ENCODE measurements at regions not wholly inside any gene's neighbourhood (a gene's known extent, or its start where the extent isn't known, plus 50 kb on each side); places are given as distances from the start of the nearest gene placed in this dataset.

DNA sequence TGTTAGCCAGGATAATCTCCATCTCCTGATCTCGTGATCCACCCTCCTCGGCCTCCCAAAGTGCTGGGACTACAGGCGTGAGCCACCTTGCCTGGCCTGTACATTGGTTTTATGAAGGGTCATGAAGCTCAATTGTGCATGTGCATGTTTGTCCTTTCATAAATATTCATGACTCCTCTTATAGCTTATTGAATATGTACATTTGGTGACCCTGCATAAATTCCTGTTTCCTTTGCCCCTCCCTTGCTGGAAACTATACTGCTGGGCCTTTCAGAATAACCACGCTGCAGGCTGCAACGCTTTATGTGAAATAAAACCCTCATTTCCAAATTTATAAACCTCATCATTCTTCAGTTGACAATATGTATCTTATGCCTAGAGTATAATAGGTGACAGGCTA, 978.0 kb upstream of the LCORL start:
- ChIA-PET CTCF (no interaction called here), POLR2A (no interaction called here)

DNA sequence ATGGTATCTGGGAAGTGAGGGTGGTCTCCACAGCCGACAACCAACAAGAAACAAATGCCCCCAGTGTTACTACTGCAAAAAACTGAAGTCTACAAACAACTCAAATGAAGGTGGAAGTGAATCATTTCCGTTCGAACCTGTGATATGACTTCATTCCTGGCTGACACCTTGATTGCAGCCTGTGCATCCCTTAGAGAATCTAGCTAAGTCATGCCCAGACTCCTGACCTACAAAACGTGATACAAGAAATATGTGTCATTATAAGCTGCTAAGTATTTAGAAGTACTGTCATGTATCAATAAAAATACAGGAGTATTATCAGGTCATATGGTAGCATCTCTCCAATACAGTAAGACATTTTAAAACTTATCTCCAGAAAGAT, 959.7 kb upstream of the LCORL start:
- no peak overlapping the region for H3K4me3 ChIP-seq (ENCODE audit: low read depth, low read length)
- TF ChIP-seq, protein P1, sequence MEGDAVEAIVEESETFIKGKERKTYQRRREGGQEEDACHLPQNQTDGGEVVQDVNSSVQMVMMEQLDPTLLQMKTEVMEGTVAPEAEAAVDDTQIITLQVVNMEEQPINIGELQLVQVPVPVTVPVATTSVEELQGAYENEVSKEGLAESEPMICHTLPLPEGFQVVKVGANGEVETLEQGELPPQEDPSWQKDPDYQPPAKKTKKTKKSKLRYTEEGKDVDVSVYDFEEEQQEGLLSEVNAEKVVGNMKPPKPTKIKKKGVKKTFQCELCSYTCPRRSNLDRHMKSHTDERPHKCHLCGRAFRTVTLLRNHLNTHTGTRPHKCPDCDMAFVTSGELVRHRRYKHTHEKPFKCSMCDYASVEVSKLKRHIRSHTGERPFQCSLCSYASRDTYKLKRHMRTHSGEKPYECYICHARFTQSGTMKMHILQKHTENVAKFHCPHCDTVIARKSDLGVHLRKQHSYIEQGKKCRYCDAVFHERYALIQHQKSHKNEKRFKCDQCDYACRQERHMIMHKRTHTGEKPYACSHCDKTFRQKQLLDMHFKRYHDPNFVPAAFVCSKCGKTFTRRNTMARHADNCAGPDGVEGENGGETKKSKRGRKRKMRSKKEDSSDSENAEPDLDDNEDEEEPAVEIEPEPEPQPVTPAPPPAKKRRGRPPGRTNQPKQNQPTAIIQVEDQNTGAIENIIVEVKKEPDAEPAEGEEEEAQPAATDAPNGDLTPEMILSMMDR (IDR thresholded peaks at IDR 0.05; ENCODE audit: insufficient read depth, low read length, missing control alignments): no peak
- DNase-seq (ENCODE audit: low read depth, low spot score): no peak
- ChIA-PET CTCF (no interaction called here), POLR2A (no interaction called here)

More for the DNA sequence above, 978.0 kb upstream of the LCORL start:
- no peak for DNase-seq (ENCODE audit: low read depth, low spot score)
- no peak overlapping the region for H3K4me3 ChIP-seq (ENCODE audit: low read depth, low read length)
- TF ChIP-seq, protein P1 (IDR thresholded peaks at IDR 0.05; ENCODE audit: insufficient read depth, low read length, missing control alignments): no peak

DNA sequence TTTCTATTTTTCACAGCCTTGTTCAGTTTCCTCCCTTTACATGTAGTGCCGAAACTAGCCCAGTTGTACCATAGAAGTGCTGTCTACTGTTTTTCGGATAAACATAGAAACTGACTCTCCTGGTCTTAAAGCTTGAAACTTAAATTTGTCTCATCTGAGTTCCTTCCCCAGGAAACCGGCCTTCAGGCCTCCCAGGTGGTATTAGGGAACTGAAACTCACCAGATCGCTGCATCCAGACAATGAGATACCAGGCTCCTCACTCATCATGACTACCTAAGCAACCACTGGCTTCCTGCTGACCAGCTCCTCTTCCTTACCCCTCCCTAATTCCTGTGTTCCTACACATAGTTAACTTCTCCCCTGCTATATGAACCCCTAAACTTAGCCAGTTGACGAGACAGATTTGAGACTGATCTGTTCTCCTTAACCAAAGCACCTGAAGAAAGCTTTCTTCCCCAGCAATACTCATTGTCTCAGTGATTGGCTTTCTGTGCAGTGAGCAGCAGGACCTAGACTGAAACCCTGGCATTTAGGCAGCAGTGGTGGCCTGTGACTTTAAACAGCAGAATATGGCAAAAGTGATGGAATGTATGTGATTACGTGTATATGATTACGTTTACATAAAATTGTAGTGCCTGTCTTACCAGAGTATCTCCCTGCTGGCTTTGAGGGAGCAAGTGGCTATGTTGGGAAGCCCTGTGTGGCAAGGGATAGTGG, 959.1 kb upstream of the LCORL start:
- POLR2A ChIA-PET: no interaction called here
- no peak overlapping the region for H3K4me3 ChIP-seq (ENCODE audit: low read depth, low read length)
- TF ChIP-seq, protein P1 (IDR thresholded peaks at IDR 0.05; ENCODE audit: insufficient read depth, low read length, missing control alignments): no peak
- CTCF ChIA-PET: no interaction called here
- no peak for DNase-seq (ENCODE audit: low read depth, low spot score)

DNA sequence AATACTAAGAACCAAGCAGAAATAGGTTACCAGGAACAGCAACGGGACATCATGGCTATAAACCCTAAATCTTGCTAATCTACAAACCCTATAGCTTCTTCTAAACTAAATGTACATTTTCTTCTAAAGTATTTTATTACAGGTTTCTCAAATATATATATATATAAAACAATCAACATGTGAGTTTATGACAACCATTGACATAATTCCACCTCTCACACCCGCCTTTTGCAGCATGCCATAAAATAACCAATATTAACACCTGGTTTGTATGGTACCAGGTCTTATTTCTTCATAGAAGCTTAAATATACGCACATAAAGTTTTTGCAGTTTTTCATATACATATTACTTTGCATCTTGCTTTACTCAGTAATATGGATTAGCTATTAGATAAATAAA, 955.3 kb upstream of the LCORL start:
- CTCF ChIA-PET: no interaction called here
- no peak overlapping the region for H3K4me3 ChIP-seq (ENCODE audit: low read depth, low read length)
- POLR2A ChIA-PET: no interaction called here
- no peak for DNase-seq (ENCODE audit: low read depth, low spot score)
- TF ChIP-seq, protein P1 (IDR thresholded peaks at IDR 0.05; ENCODE audit: insufficient read depth, low read length, missing control alignments): no peak

DNA sequence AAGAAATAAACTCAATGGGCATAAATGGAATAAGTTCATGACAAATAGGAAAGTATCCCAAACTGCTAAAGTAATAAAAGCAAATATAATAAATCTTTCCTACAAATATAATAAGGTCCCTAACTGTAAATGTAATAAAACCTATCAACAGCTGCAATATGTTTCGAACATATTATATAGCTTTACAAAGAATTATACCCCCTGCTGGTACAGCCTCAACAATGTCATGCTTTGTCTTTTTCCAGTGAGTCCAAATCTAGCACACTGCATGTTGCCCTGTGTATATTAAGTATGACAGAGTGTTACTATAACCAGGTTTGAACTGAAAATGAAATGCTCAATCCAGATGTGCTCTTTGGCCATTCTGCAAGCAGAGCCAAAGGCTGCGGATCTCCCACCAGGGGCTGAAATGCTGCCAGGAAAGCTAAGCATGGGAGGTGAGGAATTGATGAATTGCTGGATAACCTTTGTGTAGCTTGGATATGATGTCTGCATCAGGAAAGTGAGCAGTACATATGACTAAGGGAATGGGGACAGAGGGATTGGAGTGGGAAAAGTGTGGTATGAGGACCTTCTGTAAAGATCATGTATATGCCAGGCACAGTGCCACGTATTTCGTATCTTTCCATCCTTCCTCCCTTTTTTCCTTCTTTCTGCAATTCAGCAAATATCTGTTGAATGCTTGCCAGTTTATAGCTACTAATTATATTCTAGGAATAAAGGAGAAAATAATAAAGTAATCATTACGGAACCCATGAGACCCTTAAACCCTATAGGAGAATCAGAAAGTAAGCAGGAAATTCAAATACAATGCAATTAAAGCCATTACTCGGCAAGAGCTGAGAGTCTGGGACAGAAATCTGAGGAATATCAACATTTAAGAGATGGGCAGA, 954.6 kb upstream of the LCORL start:
- no peak overlapping the region for H3K4me3 ChIP-seq (ENCODE audit: low read depth, low read length)
- POLR2A ChIA-PET: no interaction called here
- DNase-seq (ENCODE audit: low read depth, low spot score): no peak
- TF ChIP-seq, protein P1 (IDR thresholded peaks at IDR 0.05; ENCODE audit: insufficient read depth, low read length, missing control alignments): no peak
- CTCF ChIA-PET: no interaction called here

DNA sequence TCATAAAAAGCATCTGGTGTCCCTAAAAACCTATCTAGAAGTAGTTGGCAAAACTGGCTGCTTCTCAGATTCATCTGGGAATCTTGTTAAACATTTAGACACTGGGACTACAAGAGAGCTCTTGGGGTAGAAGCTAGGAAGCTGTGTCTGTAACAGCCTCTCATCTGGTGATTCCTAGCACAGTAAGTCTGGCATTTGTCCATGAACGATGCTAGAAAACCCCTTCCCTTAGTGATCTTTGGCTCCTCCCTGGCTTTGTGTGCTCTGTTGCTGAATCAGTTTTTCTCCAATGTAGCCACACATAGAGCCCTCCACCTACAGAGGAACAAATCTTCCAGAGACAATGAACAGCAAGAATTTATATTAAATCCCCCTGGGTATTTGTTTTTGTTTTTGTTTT, 951.7 kb upstream of the LCORL start:
- TF ChIP-seq, protein P1 (IDR thresholded peaks at IDR 0.05; ENCODE audit: insufficient read depth, low read length, missing control alignments): no peak
- no peak for DNase-seq (ENCODE audit: low read depth, low spot score)
- H3K4me3 ChIP-seq (ENCODE audit: low read depth, low read length): no peak overlapping the region
- ChIA-PET POLR2A (no interaction called here), CTCF (no interaction called here)

Data from AG04449 (cell line).